ENCODE measurements at regions not wholly inside any gene's neighbourhood (a gene's known extent, or its start where the extent isn't known, plus 50 kb on each side); places are given as distances from the start of the nearest gene placed in this dataset.
A peak's percentile ranks its signal among the peaks of the same experiment; 100 is the strongest.

DNA sequence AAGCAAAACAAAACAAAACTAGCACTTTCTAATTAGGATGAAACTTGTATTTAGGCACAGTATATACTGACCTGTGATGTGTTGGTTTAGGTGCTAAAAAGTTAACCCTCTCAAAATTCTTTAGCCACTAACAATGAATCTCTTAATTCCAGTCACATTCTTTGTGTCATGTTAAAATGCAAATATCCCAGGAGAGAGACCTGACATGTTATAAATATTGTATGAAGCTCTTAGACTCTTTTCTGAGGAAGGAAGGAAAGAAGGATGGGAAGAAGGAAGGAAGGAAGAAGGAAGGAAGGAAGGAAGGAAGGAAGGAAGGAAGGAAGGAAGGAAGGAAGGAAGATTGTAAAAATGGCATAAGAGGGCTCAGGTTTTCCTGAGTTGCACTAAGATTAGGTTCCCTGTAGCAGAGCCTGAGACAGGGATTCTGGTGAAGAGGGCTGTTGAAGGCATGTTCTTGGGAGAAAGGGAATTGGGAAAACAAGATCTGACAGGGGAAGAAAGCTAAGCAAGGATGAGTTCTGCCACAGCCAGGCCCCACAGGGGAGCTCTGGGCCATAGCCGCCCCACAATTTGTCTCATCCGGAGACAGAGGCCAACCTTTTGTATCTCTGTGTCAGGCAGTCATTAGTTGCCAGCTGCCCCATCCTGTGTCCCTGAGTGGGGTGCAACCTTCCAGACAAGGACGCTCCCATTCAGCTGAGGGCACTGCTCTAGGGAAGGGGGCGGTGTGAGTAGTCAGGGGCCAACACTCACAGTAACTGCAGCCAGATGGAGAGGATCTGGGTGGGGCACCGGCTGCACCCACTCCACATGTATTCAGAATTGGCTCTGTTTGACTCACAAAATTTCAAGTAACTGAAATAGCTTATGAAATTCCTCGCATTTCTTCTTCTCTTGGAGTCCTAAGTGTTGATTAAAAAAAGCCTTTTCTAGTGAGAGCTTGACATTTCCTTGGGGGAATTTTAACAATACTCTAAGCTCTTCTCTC is 189.3 kb upstream of the ARG1 start:
- peak; percentile 31 for DNase-seq

DNA sequence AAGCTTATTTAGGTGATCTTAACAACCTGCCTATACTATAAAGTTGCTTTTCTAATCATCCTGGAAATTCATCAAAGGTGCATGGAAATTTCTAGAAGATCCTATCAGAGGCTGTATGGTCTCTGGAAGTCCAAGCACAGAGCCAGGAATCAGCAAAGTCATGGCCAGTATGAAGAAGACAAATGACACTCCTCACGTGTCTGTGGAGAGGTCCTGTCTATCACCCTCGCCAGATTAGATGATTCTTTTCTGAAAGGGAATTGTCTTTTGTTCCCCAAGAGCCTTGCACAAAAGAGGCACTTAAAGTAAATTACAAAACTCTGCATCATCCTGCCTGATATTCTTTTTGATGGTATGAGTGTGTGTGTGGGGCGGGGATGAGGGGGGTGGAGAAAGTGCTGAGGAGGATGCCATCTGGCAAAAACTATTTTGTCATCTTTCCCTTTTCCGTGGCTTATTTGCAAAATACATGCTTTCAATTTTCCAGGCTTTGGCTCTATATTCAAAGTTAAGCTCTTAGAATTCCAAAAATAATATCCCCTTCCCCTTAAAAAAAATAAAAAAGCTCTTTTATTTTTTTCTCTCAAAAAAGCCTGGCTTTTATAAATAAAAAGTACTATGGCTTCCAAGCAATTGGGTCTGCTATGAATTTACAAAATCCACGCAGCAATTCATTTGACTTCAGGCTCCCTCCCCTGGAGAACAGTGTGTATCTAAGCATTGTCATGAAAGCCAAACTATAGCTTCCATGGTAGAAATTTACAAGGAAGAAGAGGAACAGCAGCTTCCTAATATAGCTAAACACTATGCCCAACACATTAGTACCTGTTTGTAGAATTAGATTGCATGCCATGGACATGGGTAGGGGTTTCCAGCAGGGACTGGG is 185.2 kb upstream of the ARG1 start:
- peak; percentile 32 for DNase-seq

DNA sequence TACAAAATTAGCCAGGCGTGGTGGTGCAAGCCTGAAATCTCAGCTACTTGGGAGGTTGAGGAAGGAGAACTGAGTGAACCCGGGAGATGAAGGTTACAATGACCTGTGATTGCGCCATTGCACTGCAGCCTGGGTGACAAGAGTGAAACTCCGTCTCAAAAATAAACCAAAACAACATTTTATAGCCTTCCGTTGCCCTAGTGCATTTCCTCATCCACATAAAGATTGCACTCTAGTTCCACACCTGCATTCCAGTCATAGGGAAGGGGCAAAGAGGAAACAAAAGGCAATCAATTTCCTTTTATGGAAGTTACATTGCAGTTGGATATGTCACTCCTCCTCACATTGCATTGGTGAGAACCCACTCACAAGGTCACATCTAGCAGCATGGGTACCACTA is 182.7 kb upstream of the ARG1 start:
- DNase-seq = no peak

DNA sequence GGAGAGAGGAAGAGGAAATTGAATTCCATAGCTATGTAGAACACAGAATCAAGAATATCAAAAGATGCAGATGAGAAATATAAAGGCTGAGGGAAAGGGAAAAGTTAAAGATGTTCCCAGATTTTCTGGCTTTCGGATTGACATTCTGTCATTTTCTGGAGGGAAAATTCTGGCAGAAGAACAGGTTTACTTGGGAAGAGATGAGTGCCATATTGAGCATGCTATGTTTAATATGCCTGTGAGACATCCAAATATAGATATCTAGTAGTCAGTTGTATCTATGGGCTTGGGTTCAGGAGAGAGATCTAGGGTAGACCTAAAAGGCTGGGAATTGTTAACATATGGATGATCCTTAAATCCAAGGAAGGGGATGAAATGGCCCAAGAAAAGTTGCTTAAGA is 181.9 kb upstream of the ARG1 start:
- no peak for DNase-seq

DNA sequence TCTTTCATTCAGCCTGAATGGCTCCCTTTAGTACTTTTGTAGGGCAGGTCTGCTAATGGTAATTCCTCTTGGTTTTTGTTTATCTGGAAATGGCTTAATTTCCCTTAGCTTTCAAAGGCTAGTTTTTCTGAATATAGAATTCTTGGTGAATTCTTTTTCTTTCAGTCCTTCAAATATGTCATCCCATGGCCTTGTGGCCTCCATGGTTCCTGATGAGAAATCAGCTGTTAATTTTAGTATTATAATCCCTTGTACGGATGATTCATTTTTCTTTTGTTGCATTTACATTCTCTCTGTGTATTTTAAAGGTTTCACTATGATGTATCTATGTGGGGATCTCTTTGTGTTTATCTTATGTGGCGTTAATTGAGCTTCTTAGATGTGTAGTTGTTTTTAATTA is 179.6 kb upstream of the ARG1 start:
- DNase-seq = no peak

DNA sequence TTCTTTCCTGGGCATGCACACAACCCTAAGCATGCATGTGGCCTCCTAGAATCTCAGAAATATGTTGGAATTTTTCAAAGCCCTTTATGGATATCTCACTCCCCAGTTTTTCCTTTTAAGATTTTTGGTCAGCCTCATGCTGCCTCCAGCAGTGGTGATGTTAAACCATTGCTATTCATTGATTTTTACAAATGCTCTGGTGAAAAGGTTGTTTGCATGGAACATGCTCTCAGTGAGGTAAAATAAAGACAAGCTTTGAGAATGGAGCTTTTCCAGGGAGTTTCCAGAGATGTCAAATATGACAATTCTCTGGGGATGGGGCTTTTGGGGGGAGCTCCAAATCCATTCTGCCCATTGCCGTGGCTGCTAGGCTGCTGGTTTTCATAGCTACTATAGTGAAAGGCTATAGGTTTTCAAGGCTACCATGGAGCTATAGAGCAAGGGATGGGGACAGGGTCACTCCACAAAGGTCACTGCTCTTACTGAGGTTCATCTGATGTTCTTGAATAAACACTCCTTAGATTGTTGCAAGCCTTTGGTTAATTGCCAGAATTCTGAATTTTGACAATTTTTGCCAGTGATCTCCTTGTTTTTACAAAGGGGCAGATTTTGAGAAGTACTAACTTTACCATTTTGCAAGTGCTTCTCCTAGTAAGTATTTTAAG is 178.1 kb upstream of the ARG1 start:
- no peak for DNase-seq

DNA sequence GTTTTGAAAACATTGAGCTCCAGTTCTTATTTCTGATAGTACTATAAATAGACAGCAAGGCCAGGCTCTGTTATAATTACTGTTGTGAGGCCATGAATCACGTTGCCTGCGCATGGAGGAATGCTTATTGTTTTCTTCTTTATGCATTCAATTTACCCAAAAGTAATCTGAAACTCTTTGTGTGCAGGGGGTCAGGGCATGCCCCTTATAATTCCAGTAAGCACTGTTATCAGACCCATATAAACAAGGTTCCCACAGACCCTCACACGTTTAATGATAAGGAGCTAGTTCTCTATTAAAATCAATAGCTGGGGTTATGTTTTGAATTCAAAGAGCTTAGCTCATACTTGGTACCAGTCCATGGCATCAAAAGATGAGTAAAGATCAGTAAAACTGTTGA is 174.8 kb upstream of the ARG1 start:
- no peak for DNase-seq

DNA sequence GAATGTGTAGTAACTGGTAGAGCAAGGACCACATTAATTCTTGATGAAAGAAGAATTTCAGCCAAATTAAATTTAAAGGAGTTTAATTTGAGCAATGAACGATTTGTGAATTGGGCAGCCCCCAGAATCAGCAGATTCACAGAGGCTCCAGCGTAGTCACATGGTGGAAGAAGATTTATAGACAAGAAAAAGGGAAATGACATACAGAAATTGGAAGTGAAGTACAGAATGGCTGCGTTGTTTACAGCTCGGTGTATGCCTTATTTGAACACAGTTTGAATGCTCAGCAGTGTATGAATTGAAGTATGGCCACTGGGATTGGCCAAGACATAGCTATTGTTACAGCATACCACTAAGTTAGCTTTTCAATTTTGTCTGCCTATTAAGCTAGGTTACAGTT is 173.6 kb upstream of the ARG1 start:
- no peak for DNase-seq

DNA sequence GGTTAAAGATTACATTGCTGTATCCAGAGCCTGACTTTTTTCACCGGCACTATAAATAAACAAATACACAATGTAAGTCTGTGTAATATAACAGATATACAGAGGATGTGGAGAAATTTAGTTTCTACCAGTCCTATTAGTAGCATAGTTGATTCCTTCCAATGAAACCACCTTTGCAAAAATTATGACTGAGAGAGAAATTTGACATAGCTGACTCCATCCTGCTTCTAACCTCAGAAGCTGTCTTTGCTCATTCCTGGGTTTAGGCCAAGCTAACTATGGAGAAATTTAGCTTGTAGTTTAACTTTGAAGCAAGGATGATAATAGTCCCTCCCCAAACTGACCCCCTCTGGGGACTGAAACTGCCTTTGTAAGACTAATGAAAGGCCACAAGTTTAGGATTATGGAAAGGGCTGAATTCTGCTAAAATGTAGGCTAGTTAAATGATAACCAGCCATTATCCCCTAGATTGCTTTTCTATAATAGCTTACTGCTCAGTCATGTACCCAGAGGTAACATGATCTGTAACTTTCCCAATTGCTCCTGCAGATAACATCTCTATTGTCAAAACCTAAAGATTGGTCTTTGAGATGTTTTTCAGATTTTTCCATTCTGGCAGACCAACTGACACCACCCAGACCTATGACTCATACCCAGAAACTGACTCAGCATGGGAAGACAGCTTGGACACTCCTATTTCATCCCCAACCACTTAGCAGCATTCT is 172.8 kb upstream of the ARG1 start:
- DNase-seq = no peak

DNA sequence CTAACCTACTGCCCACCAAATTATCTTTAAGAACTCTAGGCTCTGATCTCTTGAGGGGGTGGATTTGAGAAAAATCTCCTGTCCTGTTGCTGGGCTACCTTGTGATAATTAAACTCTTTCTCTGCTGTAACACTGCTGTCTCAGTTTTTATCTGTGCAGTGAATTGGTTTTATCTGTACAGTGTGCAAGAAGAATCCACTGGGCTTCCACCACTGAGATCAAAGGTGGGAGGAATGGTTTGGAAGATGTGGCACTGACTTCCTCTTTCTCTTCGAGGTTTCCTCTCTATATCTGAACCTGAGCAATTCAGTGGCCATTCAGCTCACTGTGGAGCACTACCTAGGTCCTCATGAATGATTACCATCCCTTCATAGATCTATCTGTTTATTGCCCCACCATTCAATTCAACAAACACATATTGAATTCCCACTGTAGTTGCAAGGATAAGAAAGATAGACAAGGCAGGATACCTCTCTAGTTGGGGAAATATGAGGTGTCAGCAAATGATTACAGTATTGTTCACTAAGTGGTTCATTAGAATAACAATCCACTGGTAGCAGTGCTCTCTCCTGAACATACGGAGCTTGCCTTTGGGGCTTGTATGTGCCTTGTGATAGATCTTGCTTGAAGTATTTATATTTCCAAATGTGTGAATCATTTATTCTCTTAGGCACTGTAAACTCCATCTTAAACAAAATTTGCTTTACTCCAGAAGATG is 172.1 kb upstream of the ARG1 start:
- no peak for DNase-seq

DNA sequence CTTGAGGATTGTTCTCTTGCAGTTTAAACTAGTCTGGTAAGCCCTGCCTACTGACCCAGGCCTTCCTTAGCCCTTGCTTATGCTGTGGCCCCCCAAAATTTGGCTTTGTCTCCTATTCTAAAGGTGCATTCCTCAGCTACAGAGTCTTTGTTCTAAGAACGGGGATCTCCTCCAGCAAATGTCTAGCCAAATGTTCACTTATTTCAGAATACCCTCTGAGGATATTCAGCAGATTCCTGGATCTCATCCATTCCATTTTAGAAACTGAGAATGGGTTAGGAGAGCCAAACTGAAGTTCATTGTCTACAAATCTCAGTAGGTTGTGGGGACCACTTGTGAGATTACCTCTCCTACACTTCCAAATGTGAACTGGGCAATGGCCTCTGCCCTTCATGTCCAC is 164.2 kb upstream of the ARG1 start:
- DNase-seq = no peak

DNA sequence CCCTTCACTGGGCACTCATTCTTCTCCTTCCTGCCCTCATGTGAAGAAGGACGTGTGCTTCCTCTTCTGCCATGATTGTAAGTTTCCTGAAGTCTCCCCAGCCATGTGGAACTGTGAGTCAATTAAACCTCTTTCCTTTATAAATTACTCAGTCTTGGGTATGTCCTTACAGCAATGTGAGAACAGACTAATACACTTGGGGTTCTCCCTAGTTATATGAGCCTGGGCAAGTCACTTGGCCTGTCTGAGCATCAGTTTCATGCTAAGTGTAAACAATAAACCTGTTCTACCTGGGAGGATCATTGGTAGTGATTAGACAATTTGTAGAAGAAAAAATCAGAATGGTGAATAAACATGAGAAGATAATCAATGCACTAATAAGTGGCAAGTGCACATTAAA is 162.2 kb upstream of the ARG1 start:
- DNase-seq = no peak

DNA sequence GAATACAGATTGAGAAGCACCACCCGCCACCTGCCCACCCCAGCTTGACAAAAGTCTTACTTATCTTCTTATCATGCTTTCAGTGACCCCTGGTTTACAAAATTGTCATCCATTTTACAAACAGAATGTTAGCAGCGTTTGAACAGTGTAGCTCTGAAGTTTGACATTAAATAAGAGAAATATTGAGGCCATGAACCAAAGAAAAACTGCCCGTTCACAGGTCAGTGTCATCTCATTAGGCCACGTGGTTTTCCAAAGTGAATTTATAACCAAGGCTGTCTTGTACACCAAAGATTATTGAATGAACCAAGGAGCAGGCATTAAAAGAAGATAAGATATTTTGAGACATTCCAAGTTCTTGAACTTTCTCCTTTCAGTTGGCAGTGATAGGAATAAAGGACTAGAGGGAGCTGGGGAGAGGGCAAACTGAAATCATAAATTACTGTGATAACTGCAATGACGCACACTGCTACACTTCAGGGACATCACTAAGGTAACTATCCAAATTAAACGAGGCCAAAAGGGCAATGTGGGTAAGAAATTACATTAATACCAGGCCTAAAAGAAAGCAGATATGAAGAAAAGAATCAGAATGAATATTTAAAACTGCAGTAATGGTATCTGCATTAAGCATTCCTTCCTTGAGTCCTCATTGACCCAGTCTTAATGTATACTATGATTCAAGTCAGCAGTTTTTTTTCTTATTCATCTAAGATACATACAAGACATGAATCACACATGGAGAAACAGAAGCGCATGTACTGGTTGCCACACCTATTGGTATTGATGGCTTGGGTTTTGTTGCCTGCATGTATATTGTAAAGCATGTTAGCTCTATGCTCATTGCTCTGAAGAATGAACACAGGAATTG is 159.8 kb upstream of the ARG1 start:
- DNase-seq = no peak

DNA sequence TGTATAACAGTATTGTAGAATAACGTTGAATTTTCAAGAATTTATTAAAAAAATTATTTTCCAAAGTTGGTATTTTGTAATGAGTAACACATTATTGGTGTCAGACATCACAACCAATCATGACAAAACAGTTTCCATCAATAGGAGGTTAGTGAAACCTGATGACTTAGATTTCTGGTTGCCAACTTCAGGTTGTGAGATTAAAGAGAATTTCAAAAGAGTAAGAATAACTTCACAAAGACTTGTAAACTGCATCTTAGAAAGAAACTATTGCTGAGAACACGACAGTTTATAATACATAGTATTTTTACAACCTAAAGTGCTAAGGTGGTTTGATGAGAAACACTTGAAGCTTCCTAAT is 159.2 kb upstream of the ARG1 start:
- no peak for DNase-seq

DNA sequence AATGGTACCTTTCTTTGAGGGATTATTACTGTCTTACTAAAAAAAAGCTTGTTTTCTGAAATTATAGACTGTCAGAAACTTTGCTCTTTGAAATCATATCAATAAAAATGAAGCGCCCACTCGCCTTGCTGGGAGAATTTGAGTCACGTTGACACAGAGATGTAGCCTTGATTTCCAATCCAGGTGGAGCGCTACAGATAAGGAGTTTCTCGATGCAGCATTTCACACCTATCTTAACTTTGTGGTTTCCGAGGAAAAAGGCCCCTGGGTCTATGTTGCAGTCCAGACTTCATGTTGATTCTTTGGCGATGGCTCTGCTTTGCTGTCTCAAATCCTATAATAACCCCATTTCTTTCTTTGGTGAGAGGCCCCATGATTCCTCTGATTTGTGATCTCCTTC is 158.1 kb upstream of the ARG1 start:
- no peak for DNase-seq

DNA sequence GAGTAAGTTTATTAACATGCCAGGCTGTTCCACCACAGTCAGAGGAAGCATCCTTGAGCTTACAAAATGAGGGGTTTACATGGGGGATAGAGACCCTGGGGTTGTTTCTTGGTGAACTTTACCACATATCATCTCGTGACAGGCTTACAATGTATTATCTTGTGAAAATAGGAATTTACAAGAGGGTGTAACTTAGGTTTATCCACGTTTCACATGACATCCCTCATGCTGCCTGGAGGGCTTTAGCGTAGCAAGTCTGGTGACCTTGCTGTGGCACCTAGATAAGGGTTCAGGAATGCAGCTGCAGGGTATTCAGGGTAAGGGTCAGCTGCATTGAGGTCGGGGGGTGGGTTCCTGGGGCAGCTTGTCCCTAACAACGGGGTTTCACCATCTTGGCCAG is 154.6 kb upstream of the ARG1 start:
- DNase-seq = no peak

DNA sequence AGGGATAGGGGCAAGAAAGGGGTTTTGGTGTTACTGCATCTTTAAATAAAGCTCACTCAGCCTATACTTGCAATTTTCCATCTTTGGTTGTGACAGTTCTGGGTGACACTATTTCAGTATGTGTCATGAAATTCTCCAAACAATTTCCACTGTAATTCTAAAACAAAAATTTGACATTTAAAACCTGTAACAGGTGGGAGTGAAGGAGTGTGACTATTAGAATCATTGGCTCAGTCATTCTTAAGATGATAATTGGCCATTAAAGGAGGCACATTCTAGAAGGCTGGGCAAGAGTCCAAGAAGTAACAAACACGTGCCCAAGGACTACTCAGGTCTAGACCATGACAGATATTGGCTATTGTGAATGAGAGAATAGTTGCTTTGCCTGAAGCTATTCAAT is 153.3 kb upstream of the ARG1 start:
- no peak for DNase-seq

DNA sequence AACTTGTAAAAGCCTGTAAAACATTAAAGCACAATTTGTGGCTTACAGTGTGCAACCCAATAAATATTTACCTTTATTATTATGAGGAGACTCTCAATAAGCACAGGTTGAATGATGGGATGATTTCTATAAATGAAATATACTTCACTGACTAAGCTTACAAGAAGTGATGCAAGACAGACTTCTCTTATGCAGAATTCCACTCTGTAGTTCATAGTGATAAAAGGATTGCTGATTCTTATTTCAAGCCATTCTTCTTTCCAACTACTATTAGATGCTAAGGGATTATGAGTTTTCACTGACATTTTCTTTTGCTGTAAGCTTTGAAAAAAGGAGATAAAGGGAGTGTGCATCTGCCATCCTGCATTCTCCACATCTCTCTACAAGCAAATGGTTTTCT is 149.0 kb upstream of the ARG1 start:
- DNase-seq = no peak

DNA sequence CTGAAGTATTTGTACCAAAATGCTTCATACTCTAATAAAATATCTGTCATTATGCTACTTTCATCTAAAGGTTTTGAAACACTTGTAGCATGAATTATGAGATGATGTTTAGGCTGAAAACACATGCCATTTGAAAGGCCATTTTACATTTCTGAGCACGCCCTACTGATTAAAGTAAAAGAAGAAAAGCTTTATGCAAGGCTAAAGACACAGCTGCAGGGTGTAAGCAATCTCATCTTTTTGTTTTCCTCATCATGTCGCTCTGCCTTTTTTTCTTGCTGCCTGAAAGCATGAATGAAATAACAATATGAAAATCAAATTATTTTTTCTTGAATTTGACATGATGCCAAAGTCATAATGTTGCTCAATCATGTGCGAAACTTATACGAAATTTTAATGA is 148.6 kb upstream of the ARG1 start:
- no peak for DNase-seq

DNA sequence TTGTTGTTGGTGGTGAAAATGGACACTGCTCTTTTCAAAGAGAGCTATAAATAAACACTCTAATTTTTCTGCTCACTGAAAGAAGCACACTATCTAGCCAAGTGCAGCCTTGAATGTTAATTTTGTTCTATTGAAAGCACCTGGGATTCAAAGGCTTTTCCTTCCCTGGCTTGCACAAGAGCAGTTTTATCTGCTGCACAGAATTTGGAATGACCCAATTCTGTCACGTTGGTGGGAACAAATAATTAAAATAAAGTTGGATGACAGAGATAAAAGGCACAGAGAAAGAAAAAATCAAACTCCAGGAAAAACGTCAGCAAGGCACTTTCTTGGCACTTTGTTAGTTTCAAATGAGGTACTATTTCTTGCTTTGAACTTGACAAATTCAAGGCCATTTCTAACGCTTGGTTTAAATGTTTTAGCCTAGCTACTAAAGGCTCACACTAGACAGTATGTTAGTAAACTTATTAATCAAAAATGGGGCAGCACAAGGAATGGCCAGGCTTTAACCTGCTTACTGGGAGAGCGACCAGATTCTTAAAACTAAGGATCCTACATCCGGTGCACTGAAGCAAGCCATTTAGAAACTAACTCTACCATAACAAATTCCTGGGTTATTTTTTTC is 145.5 kb upstream of the ARG1 start:
- no peak for DNase-seq

DNA sequence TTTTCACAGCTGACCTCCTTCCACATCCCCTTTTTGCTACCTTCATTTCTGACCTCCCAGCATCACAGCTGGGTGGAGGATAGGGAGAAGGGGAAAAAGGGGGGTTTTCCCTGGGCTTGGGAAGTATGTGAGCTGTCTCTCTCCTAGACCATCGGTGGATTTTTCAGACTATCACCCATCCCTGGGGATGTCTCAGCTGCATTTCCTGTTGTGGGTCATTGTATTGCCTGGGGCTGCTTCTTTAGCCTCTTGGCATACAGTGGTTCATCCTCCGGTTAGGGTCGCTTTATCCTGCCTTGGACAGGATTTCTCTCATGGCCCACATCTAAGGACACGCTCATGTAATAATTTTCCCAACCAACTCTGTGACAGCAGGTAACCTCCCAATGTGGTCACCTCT is 142.5 kb upstream of the ARG1 start:
- peak; percentile 59 for DNase-seq
